Activated CD4-positive, alpha-beta memory T cell treated with anti-CD3 and anti-CD28 coated beads for 36 hours (primary cell): ENCODE measurements at regions not wholly inside any gene's neighbourhood (a gene's known extent, or its start where the extent isn't known, plus 50 kb on each side); places are given as distances from the start of the nearest gene placed in this dataset.

Experiments used
- CTCF ChIA-PET: fragments of 350-600 bp; sonication (Branson Sonifier 250); formaldehyde crosslinking; loops from one replicate; lab custom pipeline; 2021; ENCODE audit warnings: antibody characterized with exemption, inconsistent platforms; lab: Charles Lee
- POLR2A ChIA-PET: fragments of 350-600 bp; sonication (Branson Sonifier 250); formaldehyde crosslinking; loops from one replicate; lab custom pipeline; 2021; ENCODE audit warnings: antibody characterized with exemption; lab: Charles Lee
- DNase-seq: peaks from one replicate; pipeline ENCODE4 v3.0.0-alpha.2; 2020
- H3K27ac Mint-ChIP-seq: one replicate; pipeline ENCODE4 v1.8.0; 2021; ENCODE audit warnings: mixed read lengths
- H3K27me3 Mint-ChIP-seq: one replicate; pipeline ENCODE4 v1.8.0; 2021; ENCODE audit warnings: mixed read lengths
- H3K36me3 Mint-ChIP-seq: one replicate; pipeline ENCODE4 v1.8.0; 2021; ENCODE audit warnings: mixed read lengths
- H3K4me1 Mint-ChIP-seq: one replicate; pipeline ENCODE4 v1.8.0; 2021; ENCODE audit warnings: low read depth, mixed read lengths
- H3K4me3 Mint-ChIP-seq: one replicate; pipeline ENCODE4 v1.8.0; 2021; ENCODE audit warnings: mild to moderate bottlenecking, mixed read lengths
- H3K9me3 Mint-ChIP-seq: one replicate; pipeline ENCODE4 v1.8.0; 2021; ENCODE audit warnings: mixed read lengths
- intact Hi-C: fragments of 100-400 bp; cut with micrococcal nuclease; formaldehyde crosslinking; loops from one replicate; pipeline ENCODE4 v1.15.1; 2023

DNA sequence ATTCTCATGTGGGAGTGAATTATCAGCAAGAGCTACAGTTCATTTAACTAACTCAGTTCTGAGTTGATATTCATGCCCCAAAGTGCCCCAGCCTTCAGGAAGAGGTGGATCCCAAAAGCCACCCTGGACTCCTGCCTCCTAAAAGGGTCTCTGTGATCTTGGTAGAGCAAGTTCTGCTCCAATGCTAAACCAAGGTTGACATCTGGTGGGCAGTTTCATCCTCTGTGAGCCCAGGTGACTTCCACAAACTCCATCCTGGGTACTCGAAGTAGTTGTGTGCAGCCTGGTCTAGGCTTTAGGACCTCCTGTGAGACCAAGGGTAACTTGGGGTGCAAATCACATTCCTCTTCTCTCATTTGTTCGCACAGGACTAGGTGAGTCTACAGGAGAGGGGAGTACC is 816.8 kb downstream of the MTRR start:
- Mint-ChIP-seq H3K4me1 (no peaks in the 10 kb centered on the region), H3K27ac (no peak overlapping the region), H3K4me3 (no peak overlapping the region), H3K36me3 (no peaks in the 10 kb centered on the region), H3K27me3 (no peaks in the 10 kb centered on the region), H3K9me3 (no peaks in the 10 kb centered on the region)
- intact Hi-C loops: no loop called here
- ChIA-PET POLR2A (no interaction called here), CTCF (no interaction called here)
- DNase-seq: no peak

DNA sequence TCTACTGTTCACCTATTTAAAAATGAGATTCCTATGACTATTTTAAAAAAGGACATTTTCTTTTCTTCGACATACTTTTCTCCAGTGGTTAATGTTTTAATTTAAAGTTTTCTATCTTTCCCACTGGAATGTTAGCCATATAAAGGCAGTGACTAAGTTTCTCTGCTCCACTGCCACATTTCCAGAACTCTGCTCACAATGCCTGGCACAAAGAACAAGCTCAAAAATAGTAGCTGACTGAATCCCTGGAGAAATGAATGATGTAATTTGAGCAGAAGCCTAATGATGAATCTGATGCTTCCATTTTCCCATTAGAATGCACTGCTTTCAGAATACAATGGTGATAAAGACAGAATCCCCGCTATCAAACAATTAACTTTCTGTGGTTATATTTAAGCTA is 817.8 kb downstream of the MTRR start:
- Mint-ChIP-seq H3K4me3 (no peak overlapping the region), H3K36me3 (no peaks in the 10 kb centered on the region), H3K27me3 (no peaks in the 10 kb centered on the region), H3K27ac (no peak overlapping the region), H3K9me3 (no peaks in the 10 kb centered on the region), H3K4me1 (no peaks in the 10 kb centered on the region)
- ChIA-PET POLR2A (no interaction called here), CTCF (no interaction called here)
- intact Hi-C loops: no loop called here
- no peak for DNase-seq

DNA sequence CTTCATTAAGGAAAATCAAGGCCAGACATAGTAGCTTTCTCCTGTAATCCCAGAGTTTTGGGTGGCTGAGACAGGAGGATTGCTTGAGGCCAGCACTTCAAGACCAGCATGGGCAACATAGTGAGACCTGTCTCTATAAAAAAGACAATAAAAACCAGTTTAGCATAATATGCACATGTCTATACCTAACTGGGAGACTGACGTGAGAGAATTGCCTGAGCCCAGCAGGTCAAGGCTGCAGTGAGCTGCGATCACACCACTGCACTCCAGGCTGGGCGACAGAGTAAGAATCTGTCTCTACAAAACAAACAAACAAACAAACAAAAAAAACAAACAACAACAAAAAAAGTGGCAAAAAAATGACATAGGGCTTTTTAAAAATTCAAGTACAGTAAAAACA is 820.8 kb downstream of the MTRR start:
- no peak for DNase-seq
- Mint-ChIP-seq H3K4me3 (no peak overlapping the region), H3K36me3 (no peaks in the 10 kb centered on the region), H3K9me3 (no peaks in the 10 kb centered on the region), H3K27me3 (no peaks in the 10 kb centered on the region), H3K27ac (no peak overlapping the region), H3K4me1 (no peaks in the 10 kb centered on the region)
- CTCF ChIA-PET: no interaction called here
- POLR2A ChIA-PET: no interaction called here
- intact Hi-C loops: no loop called here

DNA sequence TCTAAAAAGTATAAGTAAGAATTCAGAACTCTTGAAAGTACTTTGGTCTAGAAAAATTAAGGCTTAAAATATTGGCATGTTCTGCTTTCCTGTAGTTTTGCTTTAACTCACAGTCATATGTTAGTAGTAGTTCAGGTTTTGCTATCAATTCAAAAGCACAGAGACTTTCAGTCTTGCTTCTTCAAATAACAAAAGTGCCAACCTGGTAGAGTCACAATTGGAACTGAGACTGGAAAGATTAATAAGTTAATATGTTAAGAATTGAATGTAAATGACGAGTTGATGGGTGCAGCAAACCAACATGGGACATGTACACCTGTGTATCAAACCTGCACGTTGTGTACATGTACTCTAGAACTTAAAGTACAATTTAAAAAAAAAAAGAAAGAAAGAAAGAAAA is 822.3 kb downstream of the MTRR start:
- Mint-ChIP-seq H3K27ac (no peak overlapping the region), H3K4me3 (no peak overlapping the region), H3K27me3 (no peaks in the 10 kb centered on the region), H3K9me3 (peaks cover 5% of the 10 kb centered on the region), H3K36me3 (no peaks in the 10 kb centered on the region), H3K4me1 (no peaks in the 10 kb centered on the region)
- intact Hi-C loops: no loop called here
- CTCF ChIA-PET: no interaction called here
- DNase-seq: no peak
- POLR2A ChIA-PET: no interaction called here

DNA sequence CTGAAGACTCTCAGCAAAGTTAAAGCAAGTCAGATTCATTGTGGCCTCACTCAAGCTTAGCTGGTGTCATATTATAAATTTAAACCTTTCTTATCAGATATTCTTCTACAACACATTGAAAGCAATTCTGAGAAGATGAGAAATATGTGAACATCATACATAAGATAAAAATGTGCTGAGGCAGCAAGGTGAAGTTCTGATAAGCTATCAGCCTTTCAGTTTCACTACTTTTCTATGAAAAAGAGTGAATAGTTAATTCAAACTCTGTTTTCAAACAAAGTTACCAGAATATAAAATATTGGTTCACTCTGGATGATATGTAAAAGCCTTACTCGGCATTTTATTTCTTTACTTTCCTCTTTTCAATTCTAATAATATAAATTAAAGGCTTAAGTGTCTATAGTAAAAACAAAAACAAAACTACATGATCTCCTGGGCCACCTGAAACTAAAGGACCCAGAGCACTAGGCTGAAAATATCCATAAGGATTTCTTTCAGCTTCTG is 824.4 kb downstream of the MTRR start:
- POLR2A ChIA-PET: no interaction called here
- Mint-ChIP-seq H3K4me1 (no peaks in the 10 kb centered on the region), H3K27me3 (no peaks in the 10 kb centered on the region), H3K9me3 (peaks cover 5% of the 10 kb centered on the region), H3K27ac (no peak overlapping the region), H3K36me3 (no peaks in the 10 kb centered on the region), H3K4me3 (no peak overlapping the region)
- intact Hi-C loops: no loop called here
- CTCF ChIA-PET: no interaction called here
- DNase-seq: no peak

DNA sequence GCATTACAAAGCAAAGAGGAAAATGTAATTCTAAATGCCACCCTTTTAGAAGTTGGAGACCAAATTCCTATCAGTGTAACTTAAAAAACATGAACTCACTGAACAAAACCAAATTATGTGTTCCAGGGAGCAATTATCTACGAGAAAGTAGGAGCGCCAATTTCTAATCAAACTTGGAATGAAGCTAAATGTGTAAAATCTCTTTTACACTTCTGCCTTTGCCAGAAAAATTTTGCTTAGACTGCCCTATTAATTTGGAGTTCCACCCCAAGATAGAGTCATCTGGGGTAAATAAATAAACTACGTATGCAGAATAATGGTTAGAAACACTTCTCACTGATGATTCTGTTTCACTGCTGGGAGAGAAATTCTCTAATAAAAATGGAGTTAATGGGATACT is 825.6 kb downstream of the MTRR start:
- H3K36me3 Mint-ChIP-seq: no peaks in the 10 kb centered on the region
- ChIA-PET POLR2A (no interaction called here), CTCF (no interaction called here)
- H3K27ac Mint-ChIP-seq: no peak overlapping the region
- H3K27me3 Mint-ChIP-seq: no peaks in the 10 kb centered on the region
- H3K4me1 Mint-ChIP-seq: no peaks in the 10 kb centered on the region
- H3K4me3 Mint-ChIP-seq: no peak overlapping the region
- no peak for DNase-seq
- peaks cover 9% of the 10 kb centered on the region for H3K9me3 Mint-ChIP-seq
- intact Hi-C loops: no loop called here

DNA sequence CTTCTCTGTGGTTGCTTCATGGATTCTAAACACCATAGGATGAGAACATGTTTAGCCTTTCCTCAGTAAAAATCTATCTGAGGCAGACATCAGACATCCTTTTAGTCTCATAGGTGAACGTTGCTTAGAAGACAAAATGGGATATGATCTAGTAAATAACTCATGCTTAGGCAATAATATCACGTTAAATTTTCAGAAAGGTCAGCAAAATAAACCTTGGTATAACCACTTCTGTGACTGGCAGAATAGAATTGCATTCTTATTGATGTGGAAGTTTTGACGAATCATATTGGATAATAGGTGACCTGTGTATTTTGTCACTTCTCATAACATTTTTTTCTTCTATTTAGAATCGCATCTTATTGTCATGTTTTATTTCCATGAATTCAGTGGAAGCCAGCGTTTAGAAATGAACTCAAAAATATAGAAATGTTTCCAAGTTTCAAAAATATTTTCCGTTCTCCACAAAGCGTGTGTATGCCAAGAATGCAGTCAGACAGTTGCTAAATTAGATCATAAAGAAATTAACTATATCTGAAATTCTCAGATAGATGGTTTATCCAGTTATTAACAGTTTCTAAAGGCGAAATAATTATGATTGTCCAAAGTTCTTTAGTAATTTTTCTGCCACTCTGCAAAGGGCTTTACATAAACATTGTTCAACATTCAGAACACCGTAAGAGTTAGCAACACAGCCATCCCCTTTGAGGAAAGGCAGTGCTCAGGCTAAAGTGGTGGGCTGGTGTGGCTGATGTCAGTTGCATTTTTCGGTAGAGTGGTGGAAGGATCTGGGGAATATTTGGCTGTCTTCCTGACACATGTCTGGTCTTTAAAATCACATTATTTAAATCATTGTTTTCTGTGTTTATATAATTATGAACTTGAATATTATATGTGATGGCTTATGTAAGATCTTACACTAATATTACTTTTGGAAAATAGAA is 827.2 kb downstream of the MTRR start:
- no peak for DNase-seq
- Mint-ChIP-seq H3K27me3 (no peaks in the 10 kb centered on the region), H3K4me1 (no peaks in the 10 kb centered on the region), H3K36me3 (no peaks in the 10 kb centered on the region), H3K27ac (no peak overlapping the region), H3K4me3 (no peak overlapping the region), H3K9me3 (peaks cover 17% of the 10 kb centered on the region)
- ChIA-PET POLR2A (no interaction called here), CTCF (no interaction called here)
- intact Hi-C loops: no loop called here

DNA sequence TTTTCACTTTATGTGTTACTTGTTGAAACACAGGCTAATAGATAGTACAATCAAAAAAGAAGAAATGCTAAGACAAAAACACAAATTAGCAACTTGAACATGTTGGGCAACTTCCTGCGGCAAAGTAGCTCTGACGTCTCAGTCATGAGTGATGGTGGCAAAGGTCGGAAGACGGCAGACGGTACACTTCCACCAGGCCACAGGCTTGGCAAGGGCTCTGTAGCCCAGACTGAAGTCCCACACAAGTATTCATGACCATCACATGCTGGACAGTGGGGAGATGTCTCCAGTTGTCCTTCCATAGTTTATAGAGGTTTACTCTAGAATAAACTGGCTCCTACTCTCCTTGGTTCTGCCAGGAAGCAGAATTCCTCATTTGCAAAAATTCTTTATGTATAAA is 831.3 kb downstream of the MTRR start:
- no peaks in the 10 kb centered on the region for H3K27me3 Mint-ChIP-seq
- POLR2A ChIA-PET: no interaction called here
- H3K27ac Mint-ChIP-seq: no peak overlapping the region
- no peaks in the 10 kb centered on the region for H3K36me3 Mint-ChIP-seq
- H3K9me3 Mint-ChIP-seq: peaks cover 22% of the 10 kb centered on the region
- H3K4me1 Mint-ChIP-seq: no peaks in the 10 kb centered on the region
- intact Hi-C loops: no loop called here
- no peak overlapping the region for H3K4me3 Mint-ChIP-seq
- CTCF ChIA-PET: no interaction called here
- no peak for DNase-seq

DNA sequence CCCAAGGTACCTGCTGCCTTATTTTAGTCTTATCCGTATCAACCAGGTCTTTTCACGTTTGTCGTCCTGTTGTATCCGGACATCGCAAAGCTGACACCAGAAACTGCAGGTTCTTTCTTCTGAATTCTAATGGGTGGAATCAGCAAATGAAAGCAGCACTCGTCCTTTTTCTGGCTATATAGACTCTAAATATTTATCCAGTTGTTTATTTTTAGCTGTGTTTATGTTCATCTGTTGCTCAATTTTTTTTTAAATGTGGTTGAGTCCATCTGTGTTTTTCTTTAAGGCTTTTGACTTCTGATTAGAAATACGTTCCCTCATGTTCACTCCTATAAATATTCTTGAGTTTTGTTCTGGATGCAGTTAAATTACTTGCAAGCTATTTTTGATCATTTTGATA is 831.7 kb downstream of the MTRR start:
- POLR2A ChIA-PET: no interaction called here
- intact Hi-C loops: loop anchor here (1.0 kb wide), 1 partner anchor 30 kb away; no protein-coding TSS in a partner anchor
- peaks cover 19% of the 10 kb centered on the region for H3K9me3 Mint-ChIP-seq

DNA sequence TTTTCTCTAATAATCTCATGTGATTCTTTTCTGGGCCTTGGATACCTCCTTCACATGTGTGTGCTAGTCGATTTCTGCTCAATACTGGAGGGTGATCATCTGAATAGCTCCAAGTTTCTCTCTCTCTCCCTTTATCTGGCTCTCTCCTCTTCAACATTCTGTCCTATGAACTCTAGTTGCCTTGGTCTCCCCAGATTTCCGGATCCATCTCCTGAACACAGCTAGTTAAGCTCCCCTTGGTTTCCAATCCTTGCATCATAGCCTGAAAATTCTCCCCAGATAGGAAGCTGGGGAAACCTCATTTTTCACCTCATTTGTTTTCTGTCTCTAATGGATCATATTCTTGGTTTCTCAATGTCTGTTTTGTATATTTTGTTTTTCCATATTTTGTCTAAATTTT is 832.3 kb downstream of the MTRR start:
- ChIA-PET POLR2A (no interaction called here), CTCF (no interaction called here)
- no peak overlapping the region for H3K27ac Mint-ChIP-seq
- H3K4me1 Mint-ChIP-seq: no peaks in the 10 kb centered on the region
- intact Hi-C loops: loop anchor here (1.0 kb wide), 1 partner anchor 29 kb away; no protein-coding TSS in a partner anchor
- H3K4me3 Mint-ChIP-seq: no peak overlapping the region
- no peak for DNase-seq
- H3K36me3 Mint-ChIP-seq: no peaks in the 10 kb centered on the region
- peaks cover 16% of the 10 kb centered on the region for H3K9me3 Mint-ChIP-seq
- H3K27me3 Mint-ChIP-seq: no peaks in the 10 kb centered on the region

More for the DNA sequence above, 831.7 kb downstream of the MTRR start:
- CTCF ChIA-PET: no interaction called here
- DNase-seq: no peak
- Mint-ChIP-seq H3K36me3 (no peaks in the 10 kb centered on the region), H3K27me3 (no peaks in the 10 kb centered on the region), H3K4me3 (no peak overlapping the region), H3K27ac (no peak overlapping the region), H3K4me1 (no peaks in the 10 kb centered on the region)

DNA sequence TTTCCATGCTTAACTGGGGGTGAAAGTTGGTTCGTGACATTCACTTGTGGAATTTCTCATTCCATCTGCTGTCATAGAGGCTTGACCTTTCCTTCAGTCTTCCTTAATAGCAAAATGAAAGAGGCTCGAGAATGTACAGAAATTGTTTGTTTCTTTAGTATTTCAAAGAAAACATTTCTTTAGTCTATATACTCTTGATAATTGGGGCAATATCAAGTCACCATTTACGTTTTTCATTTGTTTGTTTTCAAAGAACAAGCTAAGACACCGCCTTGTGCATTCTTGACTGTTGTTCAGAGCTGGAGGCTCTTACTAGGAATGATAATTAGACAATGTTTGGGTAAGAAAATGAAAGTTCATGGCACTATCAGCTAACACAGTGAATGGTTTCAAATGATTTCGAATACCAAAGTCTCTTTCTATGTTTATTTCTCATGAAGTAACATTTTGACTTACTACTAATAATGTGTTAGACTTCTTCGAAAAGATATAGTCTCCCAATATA is 835.4 kb downstream of the SEMA5A start:
- intact Hi-C loops: no loop called here
- Mint-ChIP-seq H3K9me3 (no peaks in the 10 kb centered on the region), H3K27ac (no peak overlapping the region), H3K36me3 (no peaks in the 10 kb centered on the region), H3K4me3 (no peak overlapping the region), H3K4me1 (no peaks in the 10 kb centered on the region), H3K27me3 (no peaks in the 10 kb centered on the region)
- ChIA-PET POLR2A (no interaction called here), CTCF (no interaction called here)
- no peak for DNase-seq

DNA sequence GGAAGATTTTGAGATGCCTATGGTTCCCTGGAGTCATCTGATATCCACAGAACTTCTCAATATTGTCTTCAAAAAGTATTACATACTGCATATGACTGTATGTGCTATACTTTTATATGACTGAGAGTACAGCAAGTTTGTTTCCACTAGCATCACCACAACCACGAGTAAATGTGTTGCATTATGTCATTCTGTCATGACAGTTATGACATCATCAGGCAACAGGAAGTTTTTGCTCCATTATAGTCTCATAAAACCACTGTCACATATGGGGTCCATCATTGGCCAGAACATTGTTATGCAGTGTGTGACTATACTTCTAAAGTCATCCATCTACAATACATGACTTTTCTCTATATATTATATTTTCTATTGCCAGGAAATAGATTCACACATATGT is 831.7 kb downstream of the SEMA5A start:
- Mint-ChIP-seq H3K4me3 (no peak overlapping the region), H3K36me3 (no peaks in the 10 kb centered on the region), H3K4me1 (no peaks in the 10 kb centered on the region), H3K27me3 (no peaks in the 10 kb centered on the region), H3K27ac (no peak overlapping the region), H3K9me3 (peaks cover 3% of the 10 kb centered on the region)
- POLR2A ChIA-PET: no interaction called here
- CTCF ChIA-PET: no interaction called here
- DNase-seq: no peak
- intact Hi-C loops: no loop called here

DNA sequence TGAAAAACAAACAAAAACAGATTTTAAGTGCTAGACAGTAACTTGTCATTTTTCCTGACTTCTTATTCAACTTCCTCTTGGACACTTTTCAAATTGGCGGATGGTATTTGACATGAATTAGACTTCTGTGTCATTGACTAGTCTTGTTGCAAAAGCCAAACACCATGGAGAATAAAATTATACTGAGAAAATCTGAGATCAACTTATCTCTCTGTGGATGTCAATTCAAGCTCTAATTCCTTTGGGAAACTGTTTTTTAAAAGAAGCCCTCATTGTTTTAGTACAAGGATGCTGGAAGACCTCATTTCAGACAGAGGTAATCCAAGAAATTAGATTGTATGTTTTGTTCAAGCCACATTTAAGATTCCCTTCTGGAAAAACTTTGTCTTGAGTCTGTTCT is 831.0 kb downstream of the SEMA5A start:
- ChIA-PET CTCF (no interaction called here), POLR2A (no interaction called here)
- H3K27ac Mint-ChIP-seq: no peak overlapping the region
- no peak overlapping the region for H3K4me3 Mint-ChIP-seq
- H3K36me3 Mint-ChIP-seq: no peaks in the 10 kb centered on the region
- intact Hi-C loops: no loop called here
- H3K27me3 Mint-ChIP-seq: no peaks in the 10 kb centered on the region
- no peaks in the 10 kb centered on the region for H3K4me1 Mint-ChIP-seq
- peaks cover 3% of the 10 kb centered on the region for H3K9me3 Mint-ChIP-seq
- no peak for DNase-seq
